NCI-H1436 (cell line): ENCODE measurements at regions not wholly inside any gene's neighbourhood (a gene's known extent, or its start where the extent isn't known, plus 50 kb on each side); places are given as distances from the start of the nearest gene placed in this dataset.

Source experiments
- DNase-seq: peaks from one replicate; lab custom pipeline; 2025; lab: John Stamatoyannopoulos, UW

- DNase-seq: no peak
Measured at GRCh38 chr9:115209601-115210306, 91.8 kb upstream of the TNC start.

GRCh38 chr9:115210699-115211098 is 92.7 kb upstream of the TNC start:
- no peak for DNase-seq

GRCh38 chr9:115211413-115212124 is 93.6 kb upstream of the TNC start:
- no peak for DNase-seq

- no peak for DNase-seq
Measured at GRCh38 chr9:115212125-115212605, 94.2 kb upstream of the TNC start.

- DNase-seq: no peak
Measured at GRCh38 chr9:115212832-115213231, 94.9 kb upstream of the TNC start.

- no peak for DNase-seq
Measured at GRCh38 chr9:115213818-115214334, 95.9 kb upstream of the TNC start.

- DNase-seq: no peak
Measured at GRCh38 chr9:115216873-115217272, 98.9 kb upstream of the TNC start.

GRCh38 chr9:115220319-115221005 is 102.5 kb upstream of the TNC start:
- peak; percentile 6 for DNase-seq

- DNase-seq: no peak
Measured at GRCh38 chr9:115223471-115223870, 105.5 kb upstream of the TNC start.

- no peak for DNase-seq
Measured at GRCh38 chr9:115225459-115226116, 107.6 kb upstream of the TNC start.

GRCh38 chr9:115226152-115226551 is 108.2 kb upstream of the TNC start:
- no peak for DNase-seq

- no peak for DNase-seq
Measured at GRCh38 chr9:115229496-115229895, 111.5 kb upstream of the TNC start.

GRCh38 chr9:115230924-115231515 is 113.1 kb upstream of the TNC start:
- DNase-seq: no peak

GRCh38 chr9:115232181-115232774 is 114.3 kb upstream of the TNC start:
- DNase-seq: no peak

- DNase-seq: no peak
Measured at GRCh38 chr9:115234094-115234493, 116.1 kb upstream of the TNC start.

GRCh38 chr9:115235221-115235620 is 117.3 kb upstream of the TNC start:
- DNase-seq: no peak

- DNase-seq: no peak
Measured at GRCh38 chr9:115237385-115237998, 119.5 kb upstream of the TNC start.

- no peak for DNase-seq
Measured at GRCh38 chr9:115240676-115241075, 122.7 kb upstream of the TNC start.

GRCh38 chr9:115241641-115242040 is 123.7 kb upstream of the TNC start:
- DNase-seq: no peak

- no peak for DNase-seq
Measured at GRCh38 chr9:115249488-115249887, 131.5 kb upstream of the TNC start.

GRCh38 chr9:115250621-115251032 is 132.7 kb upstream of the TNC start:
- no peak for DNase-seq
